ENCODE measurements at regions not wholly inside any gene's neighbourhood (a gene's known extent, or its start where the extent isn't known, plus 50 kb on each side); places are given as distances from the start of the nearest gene placed in this dataset.
"Not testable (repeated sequence)": the region's sequence is repeated elsewhere in the genome, so short reads cannot be mapped to it uniquely, and the experiment has no call there.

DNA sequence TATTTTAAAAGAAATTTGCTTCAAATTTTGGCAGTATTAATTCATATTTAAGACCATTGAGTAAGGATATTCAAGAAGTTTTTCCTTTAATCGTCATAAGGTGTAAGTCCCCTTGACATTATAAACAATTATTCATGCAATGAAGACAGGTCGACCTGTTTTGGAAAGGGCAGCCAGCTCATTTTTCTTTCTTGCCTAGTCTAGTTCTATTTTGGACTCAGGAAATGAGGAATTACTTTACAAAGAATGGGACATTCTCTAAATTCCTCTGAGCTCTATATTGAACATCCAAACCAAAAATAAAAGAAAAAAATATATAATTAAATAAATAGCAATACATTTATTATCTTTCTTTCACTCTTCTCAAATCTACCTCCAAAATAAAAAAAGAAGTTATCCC, 595.6 kb upstream of the KIF2B start:
- Histone ChIP-seq H3K36me3 (no peaks in the 10 kb centered on the region), H3K27me3 (no peaks in the 10 kb centered on the region), H3K4me1 (no peaks in the 10 kb centered on the region), H3K27ac (no peak overlapping the region), H3K4me3 (replicated peaks in 1 of 3) (no peak overlapping the region), H3K9me3 (no peaks in the 10 kb centered on the region)
- WGBS, 2 donors: 47 to 51% methylated on average over 2 of the region's 2 CpGs
- TF ChIP-seq, protein P1, sequence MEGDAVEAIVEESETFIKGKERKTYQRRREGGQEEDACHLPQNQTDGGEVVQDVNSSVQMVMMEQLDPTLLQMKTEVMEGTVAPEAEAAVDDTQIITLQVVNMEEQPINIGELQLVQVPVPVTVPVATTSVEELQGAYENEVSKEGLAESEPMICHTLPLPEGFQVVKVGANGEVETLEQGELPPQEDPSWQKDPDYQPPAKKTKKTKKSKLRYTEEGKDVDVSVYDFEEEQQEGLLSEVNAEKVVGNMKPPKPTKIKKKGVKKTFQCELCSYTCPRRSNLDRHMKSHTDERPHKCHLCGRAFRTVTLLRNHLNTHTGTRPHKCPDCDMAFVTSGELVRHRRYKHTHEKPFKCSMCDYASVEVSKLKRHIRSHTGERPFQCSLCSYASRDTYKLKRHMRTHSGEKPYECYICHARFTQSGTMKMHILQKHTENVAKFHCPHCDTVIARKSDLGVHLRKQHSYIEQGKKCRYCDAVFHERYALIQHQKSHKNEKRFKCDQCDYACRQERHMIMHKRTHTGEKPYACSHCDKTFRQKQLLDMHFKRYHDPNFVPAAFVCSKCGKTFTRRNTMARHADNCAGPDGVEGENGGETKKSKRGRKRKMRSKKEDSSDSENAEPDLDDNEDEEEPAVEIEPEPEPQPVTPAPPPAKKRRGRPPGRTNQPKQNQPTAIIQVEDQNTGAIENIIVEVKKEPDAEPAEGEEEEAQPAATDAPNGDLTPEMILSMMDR (IDR thresholded peaks at IDR 0.05): no peak
- no peak for TF ChIP-seq POLR2A (IDR thresholded peaks at IDR 0.05)
- intact Hi-C loops (cut with DNase I): no loop called here
- DNase-seq: no peak

DNA sequence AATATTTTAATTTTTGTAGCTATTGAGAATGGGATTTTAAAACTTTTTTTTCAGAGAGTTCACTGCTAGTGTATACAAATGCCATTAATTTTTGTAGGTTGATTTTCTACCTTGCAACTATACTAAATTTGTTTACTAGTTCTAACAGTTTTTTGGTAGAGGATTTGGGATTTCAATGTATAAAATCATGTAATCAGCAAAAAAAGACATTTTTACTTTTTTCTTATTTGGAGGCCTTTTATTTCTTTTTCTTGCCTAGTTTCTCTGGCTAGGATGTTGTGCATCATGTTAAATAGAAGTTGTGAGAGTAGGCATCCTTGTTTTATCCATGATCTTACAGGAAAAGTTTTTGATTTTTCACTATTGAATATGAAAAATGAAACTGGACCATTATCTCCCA, 602.9 kb upstream of the KIF2B start:
- intact Hi-C loops (cut with DNase I): no loop called here
- TF ChIP-seq, protein P1 (IDR thresholded peaks at IDR 0.05): no peak
- no peak for TF ChIP-seq POLR2A (IDR thresholded peaks at IDR 0.05)
- Histone ChIP-seq H3K27me3 (no peaks in the 10 kb centered on the region), H3K9me3 (no peaks in the 10 kb centered on the region), H3K27ac (no peak overlapping the region), H3K4me3 (replicated peaks in 1 of 3) (no peak overlapping the region), H3K4me1 (no peaks in the 10 kb centered on the region), H3K36me3 (no peaks in the 10 kb centered on the region)
- DNase-seq: no peak

DNA sequence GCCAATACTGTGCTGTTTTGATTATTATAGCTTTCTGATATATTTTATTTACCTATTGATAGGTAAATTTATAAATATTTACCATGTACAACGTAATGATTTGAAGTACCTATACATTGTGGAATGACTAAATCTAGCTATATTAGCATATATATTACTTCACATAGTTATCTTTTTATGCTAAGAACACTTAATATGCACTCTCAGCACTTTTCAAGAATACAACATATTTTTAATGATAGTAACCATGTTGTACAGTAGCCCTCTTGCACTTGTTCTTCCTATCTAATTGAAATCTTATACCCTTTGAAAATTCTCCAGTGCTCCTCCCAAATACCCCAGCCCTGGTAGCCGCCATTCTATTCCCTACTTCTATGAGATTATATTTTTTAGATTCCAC, 604.0 kb upstream of the KIF2B start:
- WGBS, 2 donors: 84 to 85% methylated on average over 2 of the region's 2 CpGs
- DNase-seq: no peak
- H3K9me3 ChIP-seq: no peaks in the 10 kb centered on the region
- H3K36me3 ChIP-seq: no peaks in the 10 kb centered on the region
- TF ChIP-seq POLR2A (IDR thresholded peaks at IDR 0.05): no peak
- TF ChIP-seq, protein P1 (IDR thresholded peaks at IDR 0.05): no peak
- intact Hi-C loops (cut with DNase I): no loop called here
- no peaks in the 10 kb centered on the region for H3K27me3 ChIP-seq
- no peak overlapping the region for H3K4me3 ChIP-seq (replicated peaks in 1 of 3)
- H3K4me1 ChIP-seq: no peaks in the 10 kb centered on the region
- no peak overlapping the region for H3K27ac ChIP-seq

DNA sequence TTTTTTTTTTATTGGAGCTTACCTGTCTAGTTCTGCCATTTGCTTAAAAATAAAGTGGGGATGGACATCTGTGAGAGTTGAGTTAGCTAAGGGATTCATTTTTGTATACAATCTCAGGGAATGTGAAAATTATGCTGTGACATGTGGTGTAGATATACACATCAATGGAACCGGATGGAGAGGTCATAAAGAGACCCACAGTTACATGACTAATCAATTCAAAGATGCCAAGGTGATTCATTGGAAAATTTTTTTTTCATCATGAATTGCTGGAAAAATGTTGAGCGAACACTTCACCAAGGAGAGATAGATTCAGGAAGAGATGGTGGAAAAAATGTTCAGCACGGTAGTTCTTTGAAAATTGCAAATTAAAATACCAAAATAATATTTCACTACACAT, 605.4 kb upstream of the KIF2B start:
- H3K36me3 ChIP-seq: no peaks in the 10 kb centered on the region
- DNase-seq: no peak
- H3K9me3 ChIP-seq: no peaks in the 10 kb centered on the region
- no peaks in the 10 kb centered on the region for H3K4me1 ChIP-seq
- 88 to 93% methylated on average over 3 of the region's 3 CpGs for WGBS, 2 donors
- TF ChIP-seq, protein P1 (IDR thresholded peaks at IDR 0.05): no peak
- no peak for TF ChIP-seq POLR2A (IDR thresholded peaks at IDR 0.05)
- intact Hi-C loops (cut with DNase I): no loop called here
- no peak overlapping the region for H3K27ac ChIP-seq
- no peak overlapping the region for H3K4me3 ChIP-seq (replicated peaks in 1 of 3)
- no peaks in the 10 kb centered on the region for H3K27me3 ChIP-seq

DNA sequence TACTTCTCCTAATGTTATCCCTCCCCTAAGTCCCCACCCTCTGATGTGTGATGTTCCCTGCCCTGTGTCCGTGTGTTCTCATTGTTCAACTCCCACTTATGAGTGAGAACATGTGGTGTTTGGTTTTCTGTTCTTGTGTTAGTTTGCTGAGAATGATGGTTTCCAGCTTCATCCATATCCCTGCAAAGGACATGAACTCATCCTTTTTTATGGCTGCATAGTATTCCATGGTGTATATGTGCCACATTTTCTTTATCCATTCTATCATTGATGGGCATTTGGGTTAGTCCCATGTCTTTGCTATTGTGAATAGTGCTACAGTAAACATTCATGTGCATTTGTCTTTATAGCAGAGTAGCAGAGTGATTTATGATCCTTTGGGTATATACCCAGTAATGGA, 613.8 kb upstream of the KIF2B start:
- DNase-seq; H3K9me3 ChIP-seq; H3K4me3 ChIP-seq (replicated peaks in 1 of 3); H3K27me3 ChIP-seq; intact Hi-C loops (cut with DNase I); H3K36me3 ChIP-seq; H3K4me1 ChIP-seq; H3K27ac ChIP-seq: not testable (repeated sequence)
- 89 to 97% methylated on average over 1 of the region's 1 CpG for WGBS, 2 donors

DNA sequence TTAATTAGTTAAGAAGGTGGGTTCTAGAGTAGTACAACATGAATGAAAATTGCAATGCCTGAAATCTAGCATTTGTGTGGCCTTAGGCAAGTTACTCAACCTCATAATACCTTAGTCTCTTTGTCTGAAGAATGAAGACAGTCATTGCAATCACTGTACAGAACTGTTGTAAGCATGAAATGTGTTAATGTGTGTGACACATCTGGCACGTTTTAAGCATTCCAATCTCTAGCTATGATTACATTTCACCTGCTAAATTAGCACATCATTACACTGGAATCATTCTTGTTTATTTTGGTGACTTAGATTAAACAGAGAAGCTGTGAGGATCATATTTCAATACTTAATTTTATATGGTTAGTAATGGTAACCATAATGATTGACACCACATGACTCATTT, 629.7 kb upstream of the KIF2B start:
- Histone ChIP-seq H3K4me1 (no peaks in the 10 kb centered on the region), H3K36me3 (no peaks in the 10 kb centered on the region), H3K27me3 (no peaks in the 10 kb centered on the region), H3K4me3 (replicated peaks in 1 of 3) (no peak overlapping the region), H3K9me3 (no peaks in the 10 kb centered on the region), H3K27ac (no peak overlapping the region)
- TF ChIP-seq, protein P1 (IDR thresholded peaks at IDR 0.05): no peak
- TF ChIP-seq POLR2A (IDR thresholded peaks at IDR 0.05): no peak
- no peak for DNase-seq
- WGBS, 2 donors: 70 to 73% methylated on average over 1 of the region's 1 CpG
- intact Hi-C loops (cut with DNase I): no loop called here

Measured in thyroid gland (tissue), 4 donors.